Mesenchymal stem cell (in vitro differentiated cells and primary cell): ENCODE measurements at regions not wholly inside any gene's neighbourhood (a gene's known extent, or its start where the extent isn't known, plus 50 kb on each side); places are given as distances from the start of the nearest gene placed in this dataset.
A peak's percentile ranks its signal among the peaks of the same experiment; 100 is the strongest.

Experiments used
- DNase-seq: peaks from one replicate; pipeline ENCODE4 v3.0.0-alpha.2; 2013
- H2AFZ ChIP-seq: one replicate; pipeline ENCODE4 v1.6.1; 2013; ENCODE audit warnings: low read depth, mild to moderate bottlenecking, control low read depth, inconsistent platforms, low read length, moderate library complexity
- H2AK5ac ChIP-seq: 2 replicates; pipeline ENCODE4 v1.6.1; 2013; ENCODE audit warnings: low read length, moderate library complexity, mild to moderate bottlenecking, inconsistent platforms; ENCODE audit not compliant: severe bottlenecking
- H2BK120ac ChIP-seq: one replicate; pipeline ENCODE4 v1.6.1; 2013; ENCODE audit warnings: low read depth, mild to moderate bottlenecking, inconsistent platforms, low read length, moderate library complexity
- H2BK12ac ChIP-seq, 2 experiments: one replicate each; pipeline ENCODE4 v1.6.1; 2013; ENCODE audit warnings: inconsistent platforms in 2 of 2, low read length in 2 of 2, mild to moderate bottlenecking in 2 of 2, moderate library complexity in 2 of 2, control low read depth in 1 of 2
- H2BK15ac ChIP-seq: one replicate; pipeline ENCODE4 v1.6.1; 2013; ENCODE audit warnings: mild to moderate bottlenecking, low read depth, inconsistent platforms; ENCODE audit not compliant: poor library complexity, severe bottlenecking
- H2BK5ac ChIP-seq: 2 replicates; pipeline ENCODE4 v1.6.1; 2013; ENCODE audit warnings: low read depth, mild to moderate bottlenecking, low read length, control low read depth, inconsistent platforms; ENCODE audit not compliant: poor library complexity, severe bottlenecking
- H3K14ac ChIP-seq, 2 experiments: one replicate each; pipeline ENCODE4 v1.6.1; 2013; ENCODE audit warnings: inconsistent platforms in 2 of 2, low read length in 2 of 2, control low read depth in 1 of 2, mild to moderate bottlenecking in 1 of 2, moderate library complexity in 1 of 2
- H3K18ac ChIP-seq, 2 experiments: one replicate each; pipeline ENCODE4 v1.6.1; 2013; ENCODE audit warnings: inconsistent platforms in 2 of 2, low read length in 2 of 2, control low read depth in 1 of 2, low read depth in 1 of 2, mild to moderate bottlenecking in 1 of 2
- H3K23ac ChIP-seq, 2 experiments: one replicate each; pipeline ENCODE4 v1.6.1; 2013; ENCODE audit warnings: inconsistent platforms in 2 of 2, low read length in 2 of 2, mild to moderate bottlenecking in 2 of 2, moderate library complexity in 2 of 2, control low read depth in 1 of 2
- H3K27ac ChIP-seq: 2 replicates; pipeline ENCODE4 v1.5.1; 2013; ENCODE audit warnings: mild to moderate bottlenecking, moderate library complexity, low read length, control low read depth, inconsistent platforms; ENCODE audit not compliant: poor library complexity, severe bottlenecking
- H3K27me3 ChIP-seq, 2 experiments: 2 replicates each; pipeline versions ENCODE4 v1.6.1 to v1.7.0; 2013; ENCODE audit warnings: low read length in 2 of 2, mild to moderate bottlenecking in 2 of 2, moderate library complexity in 2 of 2, control low read depth in 1 of 2, inconsistent platforms in 1 of 2; ENCODE audit not compliant: control insufficient read depth in 1 of 2, insufficient read depth in 1 of 2
- H3K36me3 ChIP-seq, 2 experiments: 2 replicates each; pipeline versions ENCODE4 v1.6.1 to v1.7.0; 2013; ENCODE audit warnings: low read length in 2 of 2, control low read depth in 1 of 2, inconsistent platforms in 1 of 2, low read depth in 1 of 2, mild to moderate bottlenecking in 1 of 2; ENCODE audit not compliant: insufficient read depth in 2 of 2, control insufficient read depth in 1 of 2
- H3K4ac ChIP-seq, 2 experiments: one replicate each; pipeline ENCODE4 v1.6.1; 2013; ENCODE audit warnings: inconsistent platforms in 2 of 2, low read length in 2 of 2, mild to moderate bottlenecking in 2 of 2, moderate library complexity in 2 of 2, control low read depth in 1 of 2, low read depth in 1 of 2
- H3K4me1 ChIP-seq: 2 replicates; pipeline ENCODE4 v1.6.1; 2013; ENCODE audit warnings: low read depth, low read length, control low read depth; ENCODE audit not compliant: control insufficient read depth, insufficient read depth
- H3K4me2 ChIP-seq: 2 replicates; pipeline ENCODE4 v1.6.1; 2013; ENCODE audit warnings: low read length, mild to moderate bottlenecking, inconsistent platforms; ENCODE audit not compliant: poor library complexity, severe bottlenecking
- H3K4me3 ChIP-seq, 2 experiments: 2 replicates each; pipeline versions ENCODE4 v1.5.1 to v1.7.0; 2013; ENCODE audit warnings: low read length in 2 of 2, mild to moderate bottlenecking in 2 of 2, control low read depth in 1 of 2, low read depth in 1 of 2; ENCODE audit not compliant: insufficient read depth in 1 of 2
- H3K79me1 ChIP-seq: replicated peaks from 2 replicates; pipeline ENCODE4 v1.6.1; 2013; ENCODE audit warnings: mild to moderate bottlenecking, control low read depth, low read length, inconsistent platforms; ENCODE audit not compliant: poor library complexity, severe bottlenecking
- H3K9ac ChIP-seq: 2 replicates; pipeline ENCODE4 v1.7.0; 2013; ENCODE audit warnings: mild to moderate bottlenecking, low read length, moderate library complexity
- H3K9me3 ChIP-seq: 2 replicates; pipeline ENCODE4 v1.7.0; 2013; ENCODE audit warnings: mild to moderate bottlenecking, low read length; ENCODE audit not compliant: control insufficient read depth
- H4K8ac ChIP-seq: one replicate; pipeline ENCODE4 v1.6.1; 2013; ENCODE audit warnings: inconsistent platforms, mild to moderate bottlenecking, low read length, moderate library complexity
- H4K91ac ChIP-seq: one replicate; pipeline ENCODE4 v1.6.1; 2013; ENCODE audit warnings: mild to moderate bottlenecking, low read length, inconsistent platforms
- WGBS: methylation state at CpG from one replicate; pipeline ENCODE4 v1.1.7; 2013; ENCODE audit warnings: mixed read lengths; 5-methylcytosine and 5-hydroxymethylcytosine counted together

DNA sequence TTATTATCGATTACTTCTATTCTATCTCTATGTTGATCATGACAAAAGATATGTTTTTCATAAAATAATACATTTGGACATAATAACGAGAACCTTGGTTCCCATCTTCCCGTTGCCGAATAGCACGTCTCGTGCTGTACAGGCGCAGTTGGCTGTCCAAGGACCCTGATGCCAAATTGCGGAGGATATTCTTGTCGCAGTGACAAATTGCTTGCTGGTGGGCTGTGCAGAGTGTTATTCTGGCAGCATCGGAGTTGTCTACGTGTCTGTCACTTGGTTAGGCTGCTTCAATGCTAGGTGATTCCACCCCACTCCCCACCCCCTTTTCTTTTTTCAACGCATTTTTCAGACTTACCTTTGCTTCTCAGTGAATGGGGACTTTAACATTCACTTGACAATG lies 546.8 kb downstream of the PRKD1 start:
- Histone ChIP-seq H2BK5ac (no peak overlapping the region), H3K18ac (no peak overlapping the region), H3K9me3 (no peaks in the 10 kb centered on the region), H3K36me3 (no peaks in the 10 kb centered on the region), H2BK12ac (no peak overlapping the region), H3K23ac (no peak overlapping the region), H3K4me1 (no peaks in the 10 kb centered on the region), H4K91ac (no peak overlapping the region), H3K79me1 (no peaks in the 10 kb centered on the region), H3K14ac (no peak overlapping the region), H4K8ac (no peak overlapping the region), H3K9ac (no peak overlapping the region), H3K4me3 (no peak overlapping the region), H3K4ac (no peak overlapping the region), H2BK15ac (no peak overlapping the region), H2AFZ (no peak overlapping the region), H3K27ac (no peak overlapping the region), H3K4me2 (no peak overlapping the region), H2BK120ac (no peak overlapping the region), H3K27me3 (no peaks in the 10 kb centered on the region), H2AK5ac (no peak overlapping the region)
- no peak for DNase-seq
- WGBS: 89% methylated on average over 10 of the region's 12 CpGs

DNA sequence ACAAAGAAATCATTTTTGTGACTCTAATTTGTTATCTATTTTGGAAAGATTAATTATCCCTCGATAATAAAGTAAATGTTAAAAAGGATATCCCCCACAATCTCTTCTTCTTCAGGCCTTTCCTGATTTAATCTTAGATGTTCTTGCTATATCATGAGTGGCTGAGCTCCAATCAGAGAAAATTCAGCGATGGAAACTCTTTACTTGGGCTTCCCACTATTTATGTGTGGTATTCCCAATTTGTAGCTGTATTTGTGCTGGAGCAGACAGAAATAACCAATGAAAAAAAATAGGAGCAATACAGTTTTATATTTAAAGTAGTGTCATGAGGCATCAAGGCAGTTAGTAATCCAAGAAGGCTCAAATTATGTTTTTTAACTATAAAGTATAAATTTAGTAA lies 539.1 kb downstream of the PRKD1 start:
- 50% methylated on average over 1 of the region's 2 CpGs for WGBS
- H3K18ac ChIP-seq: no peak overlapping the region
- no peaks in the 10 kb centered on the region for H3K9me3 ChIP-seq

DNA sequence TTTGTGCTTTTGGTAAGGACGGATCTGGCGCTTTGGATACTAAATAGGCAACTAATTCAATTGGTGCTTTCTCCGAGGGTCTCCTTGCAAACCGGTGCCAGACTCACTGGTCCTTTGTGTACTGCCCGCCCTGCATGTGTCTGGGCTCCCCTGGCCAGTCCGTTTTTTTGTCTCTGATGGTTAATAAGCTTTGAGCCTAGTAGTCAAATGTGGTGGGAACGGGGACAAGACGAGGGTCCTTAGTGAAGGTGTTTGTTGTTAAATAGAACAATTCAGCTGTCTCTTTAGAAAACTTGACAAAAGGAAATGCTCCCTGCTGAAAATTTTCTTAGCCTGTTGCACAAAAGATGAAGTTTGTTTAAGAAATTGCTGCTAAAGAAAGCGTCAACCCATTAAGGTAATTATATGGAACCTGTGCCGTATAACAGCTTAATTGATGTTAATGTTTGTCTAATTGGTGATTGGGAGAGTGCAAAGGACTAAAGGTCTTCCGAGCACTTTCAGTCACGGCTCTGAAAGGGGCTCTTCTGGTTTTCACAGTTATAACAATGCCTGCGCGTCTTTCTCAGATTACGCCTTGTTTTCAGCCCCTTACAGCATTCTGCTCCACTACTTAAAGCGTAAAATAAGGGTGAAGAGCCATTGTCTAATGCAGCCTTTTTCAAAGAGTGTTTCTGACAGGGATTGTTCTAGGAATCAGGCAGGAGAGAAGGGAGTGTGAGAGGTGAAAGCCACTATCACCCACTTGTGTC lies 537.4 kb downstream of the PRKD1 start:
- Histone ChIP-seq H3K18ac (no peak overlapping the region), H3K23ac (no peak overlapping the region), H3K9ac (no peak overlapping the region), H2AK5ac (no peak overlapping the region), H3K4me3 (peak overlapping the region in 1 of 2 experiments; percentile 53), H3K4ac (no peak overlapping the region), H3K36me3 (no peaks in the 10 kb centered on the region), H3K27ac (no peak overlapping the region), H2BK120ac (no peak overlapping the region), H2BK12ac (no peak overlapping the region), H2BK15ac (no peak overlapping the region), H3K9me3 (no peaks in the 10 kb centered on the region), H3K4me1 (no peaks in the 10 kb centered on the region), H4K8ac (no peak overlapping the region), H3K79me1 (no peaks in the 10 kb centered on the region), H2AFZ (no peak overlapping the region), H3K27me3 (peaks cover 0 to 7% of the 10 kb centered on the region in 2 experiments), H3K4me2 (no peak overlapping the region), H3K14ac (no peak overlapping the region), H4K91ac (no peak overlapping the region), H2BK5ac (no peak overlapping the region)
- WGBS: 36% methylated on average over 14 of the region's 16 CpGs
- DNase-seq: no peak

More for the DNA sequence above, 539.1 kb downstream of the PRKD1 start:
- Histone ChIP-seq H2BK5ac (no peak overlapping the region), H3K14ac (no peak overlapping the region), H2AK5ac (no peak overlapping the region), H3K4ac (no peak overlapping the region), H2AFZ (no peak overlapping the region), H3K23ac (no peak overlapping the region), H2BK12ac (no peak overlapping the region), H2BK120ac (no peak overlapping the region), H3K4me2 (no peak overlapping the region), H3K9ac (no peak overlapping the region), H3K36me3 (no peaks in the 10 kb centered on the region), H3K27me3 (peaks cover 0 to 7% of the 10 kb centered on the region in 2 experiments), H3K4me3 (no peak overlapping the region), H3K4me1 (no peaks in the 10 kb centered on the region), H4K91ac (no peak overlapping the region), H3K79me1 (no peaks in the 10 kb centered on the region), H2BK15ac (no peak overlapping the region), H3K27ac (no peak overlapping the region), H4K8ac (no peak overlapping the region)
- no peak for DNase-seq

DNA sequence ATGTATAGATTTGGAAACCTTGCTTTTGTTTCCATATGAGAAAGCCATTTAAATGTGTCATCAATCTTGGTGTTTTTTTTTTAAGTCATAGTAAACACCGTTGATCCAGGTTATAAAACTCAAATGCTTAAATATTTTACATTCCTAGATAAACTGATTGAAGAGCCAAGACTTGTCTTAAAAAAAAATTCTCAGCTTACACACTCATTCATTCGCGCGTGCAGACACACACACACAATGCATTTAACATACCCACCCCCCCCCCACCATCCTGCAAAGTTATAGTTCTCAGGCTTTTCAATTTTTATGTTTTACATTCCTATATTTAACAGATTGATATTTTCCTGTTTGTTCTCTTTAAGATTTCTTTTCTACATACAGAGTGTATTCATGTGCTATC lies 536.4 kb downstream of the PRKD1 start:
- Histone ChIP-seq H3K14ac (no peak overlapping the region), H2BK12ac (no peak overlapping the region), H3K4ac (no peak overlapping the region), H2BK5ac (no peak overlapping the region), H3K9ac (no peak overlapping the region), H3K79me1 (no peaks in the 10 kb centered on the region), H2BK120ac (no peak overlapping the region), H3K36me3 (no peaks in the 10 kb centered on the region), H3K27ac (no peak overlapping the region), H2BK15ac (no peak overlapping the region), H3K4me1 (no peaks in the 10 kb centered on the region), H3K18ac (no peak overlapping the region), H3K23ac (no peak overlapping the region), H2AFZ (no peak overlapping the region), H4K8ac (no peak overlapping the region), H2AK5ac (no peak overlapping the region), H3K4me3 (no peak overlapping the region), H3K27me3 (peaks cover 0 to 7% of the 10 kb centered on the region in 2 experiments), H3K4me2 (no peak overlapping the region), H4K91ac (no peak overlapping the region), H3K9me3 (no peaks in the 10 kb centered on the region)
- 83% methylated on average over 4 of the region's 4 CpGs for WGBS
- DNase-seq: no peak
